ENCODE measurements at regions not wholly inside any gene's neighbourhood (a gene's known extent, or its start where the extent isn't known, plus 50 kb on each side); places are given as distances from the start of the nearest gene placed in this dataset.

GRCh38 chr5:88396751-88397281 lies 128.2 kb upstream of the TMEM161B start:
- no peak for DNase-seq (ENCODE audit: low spot score)

GRCh38 chr5:88396000-88396535 lies 127.4 kb upstream of the TMEM161B start:
- no peak for DNase-seq (ENCODE audit: low spot score)

GRCh38 chr5:88395264-88395663 lies 126.6 kb upstream of the TMEM161B start:
- DNase-seq (ENCODE audit: low spot score), result no peak

- no peak for DNase-seq (ENCODE audit: low spot score)
These were observed 126.0 kb upstream of the TMEM161B start for GRCh38 chr5:88394536-88395175.

- no peak for DNase-seq (ENCODE audit: low spot score)
These were observed 125.3 kb upstream of the TMEM161B start for GRCh38 chr5:88393716-88394535.

GRCh38 chr5:88393042-88393441 lies 124.4 kb upstream of the TMEM161B start:
- DNase-seq (ENCODE audit: low spot score), result no peak

GRCh38 chr5:88391991-88392390 lies 123.3 kb upstream of the TMEM161B start:
- no peak for DNase-seq (ENCODE audit: low spot score)

GRCh38 chr5:88391116-88391515 lies 122.5 kb upstream of the TMEM161B start:
- DNase-seq (ENCODE audit: low spot score), result no peak

- DNase-seq (ENCODE audit: low spot score), result no peak
These were observed 121.8 kb upstream of the TMEM161B start for GRCh38 chr5:88390481-88390880.

- DNase-seq (ENCODE audit: low spot score), result no peak
These were observed 121.4 kb upstream of the TMEM161B start for GRCh38 chr5:88390096-88390441.

- no peak for DNase-seq (ENCODE audit: low spot score)
These were observed 120.9 kb upstream of the TMEM161B start for GRCh38 chr5:88389338-88390095.

- no peak for DNase-seq (ENCODE audit: low spot score)
These were observed 120.1 kb upstream of the TMEM161B start for GRCh38 chr5:88388476-88389337.

GRCh38 chr5:88384886-88385285 lies 116.2 kb upstream of the TMEM161B start:
- DNase-seq (ENCODE audit: low spot score), result no peak

- no peak for DNase-seq (ENCODE audit: low spot score)
These were observed 111.7 kb upstream of the TMEM161B start for GRCh38 chr5:88380332-88380731.

GRCh38 chr5:88377705-88378656 lies 109.3 kb upstream of the TMEM161B start:
- DNase-seq (ENCODE audit: low spot score), result no peak

GRCh38 chr5:88377240-88377639 lies 108.6 kb upstream of the TMEM161B start:
- DNase-seq (ENCODE audit: low spot score), result no peak

- DNase-seq (ENCODE audit: low spot score), result no peak
These were observed 108.1 kb upstream of the TMEM161B start for GRCh38 chr5:88376728-88377127.

- no peak for DNase-seq (ENCODE audit: low spot score)
These were observed 105.7 kb upstream of the TMEM161B start for GRCh38 chr5:88374391-88374790.

- DNase-seq (ENCODE audit: low spot score), result no peak
These were observed 102.2 kb upstream of the TMEM161B start for GRCh38 chr5:88370824-88371223.

- DNase-seq (ENCODE audit: low spot score), result no peak
These were observed 99.6 kb upstream of the TMEM161B start for GRCh38 chr5:88368201-88368600.
